ENCODE measurements at regions not wholly inside any gene's neighbourhood (a gene's known extent, or its start where the extent isn't known, plus 50 kb on each side); places are given as distances from the start of the nearest gene placed in this dataset.
"Not testable (repeated sequence)": the region's sequence is repeated elsewhere in the genome, so short reads cannot be mapped to it uniquely, and the experiment has no call there.

DNA sequence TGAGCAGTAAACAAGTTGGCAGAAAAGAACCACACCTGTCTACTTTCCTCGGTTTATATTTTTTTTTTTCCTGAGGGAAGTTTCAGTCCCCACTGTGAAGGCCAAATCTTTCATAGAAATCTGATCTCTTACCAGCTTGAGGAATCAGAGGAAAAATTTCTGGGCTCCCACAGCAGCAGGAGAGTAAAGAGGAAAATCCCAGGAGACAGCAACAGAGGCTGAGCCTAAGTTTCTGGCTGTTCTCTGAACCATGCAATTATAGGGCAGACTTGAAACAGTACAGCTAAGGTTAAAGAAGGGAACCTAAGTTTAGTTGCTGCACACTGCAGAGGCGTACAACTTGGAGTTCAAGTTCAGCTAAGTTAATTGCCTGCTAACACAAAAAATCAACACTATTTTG lies 1090.9 kb upstream of the INTU start:
- no peaks in the 10 kb centered on the region for H3K27me3 ChIP-seq (ENCODE audit: low read length)

GRCh38 chr4:126544276-126544675 lies 1088.5 kb upstream of the INTU start:
- no peak overlapping the region for H2AFZ ChIP-seq (ENCODE audit: low read length)
- H3K4me2 ChIP-seq (ENCODE audit: low read depth, low read length, poor library complexity, severe bottlenecking) = no peak overlapping the region
- H3K4me1 ChIP-seq (ENCODE audit: low read length) = no peaks in the 10 kb centered on the region
- no peaks in the 10 kb centered on the region for H4K20me1 ChIP-seq (ENCODE audit: insufficient read depth, low read depth, low read length)
- peaks cover 14% of the 10 kb centered on the region for H3K9me3 ChIP-seq (ENCODE audit: low read length)
- DNase-seq = no peak
- H3K27ac ChIP-seq (ENCODE audit: low read length) = no peak overlapping the region
- no peaks in the 10 kb centered on the region for H3K27me3 ChIP-seq (ENCODE audit: low read length)
- no peaks in the 10 kb centered on the region for H3K36me3 ChIP-seq (ENCODE audit: insufficient read depth, low read length)
- H3K79me2 ChIP-seq (ENCODE audit: low read length) = no peaks in the 10 kb centered on the region
- H3K9me2 ChIP-seq (replicated peaks; ENCODE audit: insufficient read depth, low read length) = no peaks in the 10 kb centered on the region
- no peak overlapping the region for H3K9ac ChIP-seq (ENCODE audit: low read length)
- H3K4me3 ChIP-seq (ENCODE audit: low read length) = no peak overlapping the region

More for the DNA sequence above, 1090.9 kb upstream of the INTU start:
- H3K4me1 ChIP-seq (ENCODE audit: low read length) = no peaks in the 10 kb centered on the region
- H3K9me3 ChIP-seq (ENCODE audit: low read length) = peaks cover 11% of the 10 kb centered on the region
- no peak overlapping the region for H3K4me2 ChIP-seq (ENCODE audit: low read depth, low read length, poor library complexity, severe bottlenecking)
- H4K20me1 ChIP-seq (ENCODE audit: insufficient read depth, low read depth, low read length) = no peaks in the 10 kb centered on the region
- no peak overlapping the region for H3K9ac ChIP-seq (ENCODE audit: low read length)
- no peaks in the 10 kb centered on the region for H3K36me3 ChIP-seq (ENCODE audit: insufficient read depth, low read length)
- H2AFZ ChIP-seq (ENCODE audit: low read length) = no peak overlapping the region
- DNase-seq = no peak
- H3K79me2 ChIP-seq (ENCODE audit: low read length) = no peaks in the 10 kb centered on the region
- H3K9me2 ChIP-seq (replicated peaks; ENCODE audit: insufficient read depth, low read length) = no peaks in the 10 kb centered on the region
- H3K27ac ChIP-seq (ENCODE audit: low read length) = no peak overlapping the region
- no peak overlapping the region for H3K4me3 ChIP-seq (ENCODE audit: low read length)

- not testable (repeated sequence) for H3K79me2 ChIP-seq (ENCODE audit: low read length); H3K4me2 ChIP-seq (ENCODE audit: low read depth, low read length, poor library complexity, severe bottlenecking); H3K36me3 ChIP-seq (ENCODE audit: insufficient read depth, low read length); H3K4me1 ChIP-seq (ENCODE audit: low read length); H3K27ac ChIP-seq (ENCODE audit: low read length); H2AFZ ChIP-seq (ENCODE audit: low read length); H3K9me3 ChIP-seq (ENCODE audit: low read length); H3K9ac ChIP-seq (ENCODE audit: low read length); H4K20me1 ChIP-seq (ENCODE audit: insufficient read depth, low read depth, low read length); DNase-seq; H3K4me3 ChIP-seq (ENCODE audit: low read length); H3K9me2 ChIP-seq (replicated peaks; ENCODE audit: insufficient read depth, low read length); H3K27me3 ChIP-seq (ENCODE audit: low read length)
These were observed 1086.6 kb upstream of the INTU start for GRCh38 chr4:126546197-126546596.

GRCh38 chr4:126547352-126547751 lies 1085.4 kb upstream of the INTU start:
- Histone ChIP-seq H3K79me2 (ENCODE audit: low read length) (no peaks in the 10 kb centered on the region), H4K20me1 (ENCODE audit: insufficient read depth, low read depth, low read length) (no peaks in the 10 kb centered on the region), H3K36me3 (ENCODE audit: insufficient read depth, low read length) (no peaks in the 10 kb centered on the region), H3K9ac (ENCODE audit: low read length) (no peak overlapping the region), H3K9me2 (replicated peaks; ENCODE audit: insufficient read depth, low read length) (no peaks in the 10 kb centered on the region), H2AFZ (ENCODE audit: low read length) (no peak overlapping the region), H3K27me3 (ENCODE audit: low read length) (no peaks in the 10 kb centered on the region), H3K9me3 (ENCODE audit: low read length) (peaks cover 14% of the 10 kb centered on the region; the same call in 1 of the 2 replicates), H3K4me1 (ENCODE audit: low read length) (no peaks in the 10 kb centered on the region), H3K4me3 (ENCODE audit: low read length) (no peak overlapping the region), H3K4me2 (ENCODE audit: low read depth, low read length, poor library complexity, severe bottlenecking) (no peak overlapping the region), H3K27ac (ENCODE audit: low read length) (no peak overlapping the region)
- DNase-seq = no peak

DNA sequence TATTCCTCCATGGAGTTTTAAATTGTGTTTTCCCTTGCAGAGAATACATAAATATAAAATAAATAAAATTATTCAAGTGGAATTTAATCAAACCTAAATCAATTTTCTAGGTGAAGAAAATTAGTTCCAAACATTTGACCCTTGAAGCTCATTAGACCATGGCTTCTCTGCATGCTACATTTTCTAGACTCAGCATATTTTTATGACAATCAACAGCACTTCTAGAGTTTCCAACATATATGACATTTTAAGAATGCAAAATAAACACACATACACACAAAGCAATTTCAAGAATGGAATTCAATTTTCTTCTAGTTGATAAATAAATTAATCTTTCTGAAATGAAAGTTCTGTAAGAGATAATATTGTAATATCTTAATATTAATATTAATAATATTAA lies 1083.9 kb upstream of the INTU start:
- Histone ChIP-seq H3K4me3 (ENCODE audit: low read length) (no peak overlapping the region), H3K9me2 (replicated peaks; ENCODE audit: insufficient read depth, low read length) (no peaks in the 10 kb centered on the region), H3K79me2 (ENCODE audit: low read length) (no peaks in the 10 kb centered on the region), H2AFZ (ENCODE audit: low read length) (no peak overlapping the region), H3K9ac (ENCODE audit: low read length) (no peak overlapping the region), H3K27ac (ENCODE audit: low read length) (no peak overlapping the region), H3K36me3 (ENCODE audit: insufficient read depth, low read length) (no peaks in the 10 kb centered on the region), H4K20me1 (ENCODE audit: insufficient read depth, low read depth, low read length) (no peaks in the 10 kb centered on the region), H3K9me3 (ENCODE audit: low read length) (peaks cover 11% of the 10 kb centered on the region; the same call in 1 of the 2 replicates), H3K4me1 (ENCODE audit: low read length) (no peaks in the 10 kb centered on the region), H3K4me2 (ENCODE audit: low read depth, low read length, poor library complexity, severe bottlenecking) (no peak overlapping the region), H3K27me3 (ENCODE audit: low read length) (no peaks in the 10 kb centered on the region)
- no peak for DNase-seq

- no peak overlapping the region for H3K9ac ChIP-seq (ENCODE audit: low read length)
- no peaks in the 10 kb centered on the region for H3K27me3 ChIP-seq (ENCODE audit: low read length)
- peaks cover 8% of the 10 kb centered on the region; the same call in 1 of the 2 replicates for H3K9me3 ChIP-seq (ENCODE audit: low read length)
- no peak overlapping the region for H3K4me2 ChIP-seq (ENCODE audit: low read depth, low read length, poor library complexity, severe bottlenecking)
- H3K27ac ChIP-seq (ENCODE audit: low read length) = no peak overlapping the region
- no peaks in the 10 kb centered on the region for H3K9me2 ChIP-seq (replicated peaks; ENCODE audit: insufficient read depth, low read length)
- no peaks in the 10 kb centered on the region for H3K4me1 ChIP-seq (ENCODE audit: low read length)
- no peaks in the 10 kb centered on the region for H3K36me3 ChIP-seq (ENCODE audit: insufficient read depth, low read length)
- no peaks in the 10 kb centered on the region for H3K79me2 ChIP-seq (ENCODE audit: low read length)
- DNase-seq = no peak
- no peak overlapping the region for H2AFZ ChIP-seq (ENCODE audit: low read length)
- H3K4me3 ChIP-seq (ENCODE audit: low read length) = no peak overlapping the region
- no peaks in the 10 kb centered on the region for H4K20me1 ChIP-seq (ENCODE audit: insufficient read depth, low read depth, low read length)
These were observed 1080.4 kb upstream of the INTU start for GRCh38 chr4:126552321-126552720.

GRCh38 chr4:126553248-126553647 lies 1079.5 kb upstream of the INTU start:
- Histone ChIP-seq H3K79me2 (ENCODE audit: low read length) (no peaks in the 10 kb centered on the region), H3K36me3 (ENCODE audit: insufficient read depth, low read length) (no peaks in the 10 kb centered on the region), H3K4me3 (ENCODE audit: low read length) (no peak overlapping the region), H4K20me1 (ENCODE audit: insufficient read depth, low read depth, low read length) (no peaks in the 10 kb centered on the region), H3K9me3 (ENCODE audit: low read length) (peaks cover 6% of the 10 kb centered on the region; the same call in 1 of the 2 replicates), H3K27me3 (ENCODE audit: low read length) (no peaks in the 10 kb centered on the region), H3K4me1 (ENCODE audit: low read length) (no peaks in the 10 kb centered on the region), H3K9me2 (replicated peaks; ENCODE audit: insufficient read depth, low read length) (no peaks in the 10 kb centered on the region), H3K4me2 (ENCODE audit: low read depth, low read length, poor library complexity, severe bottlenecking) (no peak overlapping the region), H3K9ac (ENCODE audit: low read length) (no peak overlapping the region), H2AFZ (ENCODE audit: low read length) (no peak overlapping the region), H3K27ac (ENCODE audit: low read length) (no peak overlapping the region)
- DNase-seq = no peak

- no peak for DNase-seq
- H3K9ac ChIP-seq (ENCODE audit: low read length) = no peak overlapping the region
- peaks cover 8% of the 10 kb centered on the region for H3K9me3 ChIP-seq (ENCODE audit: low read length)
- H3K79me2 ChIP-seq (ENCODE audit: low read length) = no peaks in the 10 kb centered on the region
- H3K4me3 ChIP-seq (ENCODE audit: low read length) = no peak overlapping the region
- H4K20me1 ChIP-seq (ENCODE audit: insufficient read depth, low read depth, low read length) = no peaks in the 10 kb centered on the region
- no peaks in the 10 kb centered on the region for H3K27me3 ChIP-seq (ENCODE audit: low read length)
- no peak overlapping the region for H2AFZ ChIP-seq (ENCODE audit: low read length)
- H3K4me1 ChIP-seq (ENCODE audit: low read length) = no peaks in the 10 kb centered on the region
- H3K27ac ChIP-seq (ENCODE audit: low read length) = no peak overlapping the region
- no peak overlapping the region for H3K4me2 ChIP-seq (ENCODE audit: low read depth, low read length, poor library complexity, severe bottlenecking)
- no peaks in the 10 kb centered on the region for H3K36me3 ChIP-seq (ENCODE audit: insufficient read depth, low read length)
- no peaks in the 10 kb centered on the region for H3K9me2 ChIP-seq (replicated peaks; ENCODE audit: insufficient read depth, low read length)
These were observed 1074.2 kb upstream of the INTU start for GRCh38 chr4:126558596-126558995.

- no peak overlapping the region for H3K4me2 ChIP-seq (ENCODE audit: low read depth, low read length, poor library complexity, severe bottlenecking)
- peaks cover 8% of the 10 kb centered on the region for H3K9me3 ChIP-seq (ENCODE audit: low read length)
- H3K27me3 ChIP-seq (ENCODE audit: low read length) = no peaks in the 10 kb centered on the region
- H4K20me1 ChIP-seq (ENCODE audit: insufficient read depth, low read depth, low read length) = no peaks in the 10 kb centered on the region
- H3K79me2 ChIP-seq (ENCODE audit: low read length) = no peaks in the 10 kb centered on the region
- no peaks in the 10 kb centered on the region for H3K36me3 ChIP-seq (ENCODE audit: insufficient read depth, low read length)
- no peaks in the 10 kb centered on the region for H3K9me2 ChIP-seq (replicated peaks; ENCODE audit: insufficient read depth, low read length)
- H3K4me3 ChIP-seq (ENCODE audit: low read length) = no peak overlapping the region
- DNase-seq = no peak
- H2AFZ ChIP-seq (ENCODE audit: low read length) = no peak overlapping the region
- H3K9ac ChIP-seq (ENCODE audit: low read length) = no peak overlapping the region
- no peak overlapping the region for H3K27ac ChIP-seq (ENCODE audit: low read length)
- no peaks in the 10 kb centered on the region for H3K4me1 ChIP-seq (ENCODE audit: low read length)
These were observed 1072.8 kb upstream of the INTU start for GRCh38 chr4:126559961-126560360.

Data from Karpas-422 (cell line).